ENCODE measurements at regions not wholly inside any gene's neighbourhood (a gene's known extent, or its start where the extent isn't known, plus 50 kb on each side); places are given as distances from the start of the nearest gene placed in this dataset.

GRCh38 chr16:51355875-51356274 lies 204.8 kb upstream of the SALL1 start:
- DNase-seq (ENCODE audit: low spot score), result no peak

- DNase-seq (ENCODE audit: low spot score), result no peak
Measured at GRCh38 chr16:51355195-51355594, 204.1 kb upstream of the SALL1 start.

- DNase-seq (ENCODE audit: low spot score), result no peak
Measured at GRCh38 chr16:51353055-51353454, 202.0 kb upstream of the SALL1 start.

- no peak for DNase-seq (ENCODE audit: low spot score)
Measured at GRCh38 chr16:51349626-51350025, 198.6 kb upstream of the SALL1 start.

GRCh38 chr16:51343411-51343810 lies 192.3 kb upstream of the SALL1 start:
- DNase-seq (ENCODE audit: low spot score), result no peak

GRCh38 chr16:51341204-51341603 lies 190.1 kb upstream of the SALL1 start:
- DNase-seq (ENCODE audit: low spot score), result no peak

- DNase-seq (ENCODE audit: low spot score), result no peak
Measured at GRCh38 chr16:51337662-51338061, 186.6 kb upstream of the SALL1 start.

- no peak for DNase-seq (ENCODE audit: low spot score)
Measured at GRCh38 chr16:51328733-51329132, 177.7 kb upstream of the SALL1 start.

GRCh38 chr16:51327001-51327400 lies 175.9 kb upstream of the SALL1 start:
- DNase-seq (ENCODE audit: low spot score), result no peak

- DNase-seq (ENCODE audit: low spot score), result no peak
Measured at GRCh38 chr16:51326131-51326856, 175.2 kb upstream of the SALL1 start.

GRCh38 chr16:51321251-51321650 lies 170.2 kb upstream of the SALL1 start:
- DNase-seq (ENCODE audit: low spot score), result no peak

GRCh38 chr16:51317575-51317974 lies 166.5 kb upstream of the SALL1 start:
- DNase-seq (ENCODE audit: low spot score), result no peak

- DNase-seq (ENCODE audit: low spot score), result no peak
Measured at GRCh38 chr16:51313198-51313597, 162.1 kb upstream of the SALL1 start.

GRCh38 chr16:51312363-51313150 lies 161.5 kb upstream of the SALL1 start:
- no peak for DNase-seq (ENCODE audit: low spot score)

GRCh38 chr16:51310159-51310558 lies 159.1 kb upstream of the SALL1 start:
- no peak for DNase-seq (ENCODE audit: low spot score)

GRCh38 chr16:51306886-51307595 lies 156.0 kb upstream of the SALL1 start:
- DNase-seq (ENCODE audit: low spot score), result no peak

- no peak for DNase-seq (ENCODE audit: low spot score)
Measured at GRCh38 chr16:51306116-51306515, 155.0 kb upstream of the SALL1 start.

- no peak for DNase-seq (ENCODE audit: low spot score)
Measured at GRCh38 chr16:51305337-51305736, 154.3 kb upstream of the SALL1 start.

GRCh38 chr16:51302042-51302441 lies 151.0 kb upstream of the SALL1 start:
- DNase-seq (ENCODE audit: low spot score), result no peak

- no peak for DNase-seq (ENCODE audit: low spot score)
Measured at GRCh38 chr16:51298800-51299199, 147.7 kb upstream of the SALL1 start.

- no peak for DNase-seq (ENCODE audit: low spot score)
Measured at GRCh38 chr16:51290442-51291285, 139.6 kb upstream of the SALL1 start.

All from mesenteric fat pad (tissue), 1 donor.